HCT116 (cell line): ENCODE measurements at regions not wholly inside any gene's neighbourhood (a gene's known extent, or its start where the extent isn't known, plus 50 kb on each side); places are given as distances from the start of the nearest gene placed in this dataset.

ENCODE experiments used
- ATF3 ChIP-seq: IDR thresholded peaks from 2 replicates; pipeline ENCODE4 v1.6.1; 2012
- CEBPB ChIP-seq: IDR thresholded peaks from 2 replicates; pipeline ENCODE4 v1.6.1; 2012; ENCODE audit warnings: low read depth
- CTCF ChIP-seq, 3 experiments: fragments of 200-600 bp in 1 of 3; sonication (generic) in 1 of 3; IDR thresholded peaks in 2 of 3; conservative IDR thresholded peaks in 1 of 3; 2 replicates each; pipeline ENCODE4 v1.5.1; 2012 to 2017; ENCODE audit warnings: low read depth in 2 of 3, low read length in 2 of 3, antibody characterized with exemption in 1 of 3, borderline replicate concordance in 1 of 3, control low read depth in 1 of 3, mild to moderate bottlenecking in 1 of 3, mixed read lengths in 1 of 3, mixed run types in 1 of 3, moderate library complexity in 1 of 3; ENCODE audit not compliant: insufficient read depth in 1 of 3
- EGR1 ChIP-seq: IDR thresholded peaks from 2 replicates; pipeline ENCODE4 v1.6.1; 2012; ENCODE audit warnings: low read depth
- ELF1 ChIP-seq: IDR thresholded peaks from 2 replicates; pipeline ENCODE4 v1.6.1; 2012; ENCODE audit warnings: low read depth, borderline replicate concordance
- EZH2 ChIP-seq: fragments of 200-600 bp; sonication (generic); IDR thresholded peaks from 2 replicates; pipeline ENCODE4 v1.6.1; 2017; ENCODE audit warnings: antibody characterized with exemption, mixed run types
- JUND ChIP-seq: IDR thresholded peaks from 2 replicates; pipeline ENCODE4 v1.6.1; 2012
- POLR2A ChIP-seq: IDR thresholded peaks from 2 replicates; pipeline ENCODE4 v1.7.0; 2011; ENCODE audit warnings: borderline replicate concordance; ENCODE audit not compliant: insufficient read depth, insufficient read length; ENCODE audit errors: extremely low read depth
- POLR2AphosphoS5 ChIP-seq: IDR thresholded peaks from 2 replicates; pipeline ENCODE4 v1.6.1; 2011; ENCODE audit warnings: mild to moderate bottlenecking, low read depth, low read length, moderate library complexity
- SIN3A ChIP-seq: IDR thresholded peaks from 2 replicates; pipeline ENCODE4 v1.6.1; 2012; ENCODE audit warnings: low read depth
- SRF ChIP-seq: IDR thresholded peaks from 2 replicates; pipeline ENCODE4 v1.6.1; 2012; ENCODE audit warnings: low read depth

GRCh38 chr12:16681196-16681595 lies 75.2 kb upstream of the LMO3 start:
- TF ChIP-seq CTCF (IDR thresholded peaks at IDR 0.05 in 2 of 3, conservative IDR thresholded peaks at IDR 0.05 in 1 of 3; ENCODE audit: borderline replicate concordance in 1 of 3, insufficient read depth in 1 of 3, low read depth in 2 of 3, low read length in 2 of 3) (no peak), EZH2 (no peak), EGR1 (no peak), POLR2AphosphoS5 (no peak), POLR2A (no peak), CEBPB (no peak), SRF (no peak), SIN3A (no peak), ELF1 (no peak), JUND (no peak), ATF3 (no peak)
